ENCODE measurements at regions not wholly inside any gene's neighbourhood (a gene's known extent, or its start where the extent isn't known, plus 50 kb on each side); places are given as distances from the start of the nearest gene placed in this dataset.

- no peak for TF ChIP-seq CTCF (IDR thresholded peaks at IDR 0.05; ENCODE audit: insufficient read depth, low read depth, low read length)
- H3K27me3 ChIP-seq (ENCODE audit: control insufficient read depth, insufficient read depth, low read length): no peaks in the 10 kb centered on the region
- DNase-seq (ENCODE audit: low read depth): no peak
- CTCF ChIA-PET: no interaction called here
- no peaks in the 10 kb centered on the region for H3K36me3 ChIP-seq (ENCODE audit: control insufficient read depth, insufficient read depth, low read length)
- H3K4me3 ChIP-seq (ENCODE audit: low read depth, low read length): no peak overlapping the region
- POLR2A ChIA-PET: no interaction called here
Measured at GRCh38 chr4:124536946-124537345, 175.6 kb downstream of the ANKRD50 start.

GRCh38 chr4:124537971-124538370 is 174.6 kb downstream of the ANKRD50 start:
- Histone ChIP-seq H3K27me3 (ENCODE audit: control insufficient read depth, insufficient read depth, low read length) (no peaks in the 10 kb centered on the region), H3K36me3 (ENCODE audit: control insufficient read depth, insufficient read depth, low read length) (no peaks in the 10 kb centered on the region), H3K4me3 (ENCODE audit: low read depth, low read length) (no peak overlapping the region)
- DNase-seq (ENCODE audit: low read depth): no peak
- POLR2A ChIA-PET: no interaction called here
- no peak for TF ChIP-seq CTCF (IDR thresholded peaks at IDR 0.05; ENCODE audit: insufficient read depth, low read depth, low read length)
- CTCF ChIA-PET: no interaction called here

GRCh38 chr4:124540014-124540413 is 172.5 kb downstream of the ANKRD50 start:
- ChIA-PET POLR2A (interaction anchor here (0.6 kb wide), 1 partner anchor 141 kb away, joined by 3 read pairs; no protein-coding TSS in a partner anchor), CTCF (no interaction called here)
- TF ChIP-seq CTCF (IDR thresholded peaks at IDR 0.05; ENCODE audit: insufficient read depth, low read depth, low read length): no peak
- DNase-seq (ENCODE audit: low read depth): no peak
- no peaks in the 10 kb centered on the region for H3K36me3 ChIP-seq (ENCODE audit: control insufficient read depth, insufficient read depth, low read length)
- H3K4me3 ChIP-seq (ENCODE audit: low read depth, low read length): no peak overlapping the region
- H3K27me3 ChIP-seq (ENCODE audit: control insufficient read depth, insufficient read depth, low read length): no peaks in the 10 kb centered on the region

- no peak for TF ChIP-seq CTCF (IDR thresholded peaks at IDR 0.05; ENCODE audit: insufficient read depth, low read depth, low read length)
- H3K4me3 ChIP-seq (ENCODE audit: low read depth, low read length): no peak overlapping the region
Measured at GRCh38 chr4:124541652-124542420, 170.7 kb downstream of the ANKRD50 start.

GRCh38 chr4:124555959-124556358 is 156.6 kb downstream of the ANKRD50 start:
- POLR2A ChIA-PET: no interaction called here
- Histone ChIP-seq H3K27me3 (ENCODE audit: control insufficient read depth, insufficient read depth, low read length) (no peaks in the 10 kb centered on the region), H3K36me3 (ENCODE audit: control insufficient read depth, insufficient read depth, low read length) (no peaks in the 10 kb centered on the region), H3K4me3 (ENCODE audit: low read depth, low read length) (no peak overlapping the region)
- DNase-seq (ENCODE audit: low read depth): no peak
- CTCF ChIA-PET: no interaction called here
- TF ChIP-seq CTCF (IDR thresholded peaks at IDR 0.05; ENCODE audit: insufficient read depth, low read depth, low read length): no peak

More at GRCh38 chr4:124541652-124542420, 170.7 kb downstream of the ANKRD50 start:
- H3K36me3 ChIP-seq (ENCODE audit: control insufficient read depth, insufficient read depth, low read length): no peaks in the 10 kb centered on the region
- H3K27me3 ChIP-seq (ENCODE audit: control insufficient read depth, insufficient read depth, low read length): no peaks in the 10 kb centered on the region
- CTCF ChIA-PET: interaction anchor here (1.6 kb wide), 1 partner anchor 8 kb away, joined by 3 read pairs; no protein-coding TSS in a partner anchor
- POLR2A ChIA-PET: no interaction called here
- no peak for DNase-seq (ENCODE audit: low read depth)
